NCI-H345 (cell line): ENCODE measurements at regions not wholly inside any gene's neighbourhood (a gene's known extent, or its start where the extent isn't known, plus 50 kb on each side); places are given as distances from the start of the nearest gene placed in this dataset.
"Not testable (repeated sequence)": the region's sequence is repeated elsewhere in the genome, so short reads cannot be mapped to it uniquely, and the experiment has no call there.

Experiments used
- DNase-seq: peaks from one replicate; lab custom pipeline; 2025; lab: John Stamatoyannopoulos, UW

GRCh38 chr15:56808160-56808559 is 74.9 kb upstream of the ZNF280D start:
- no peak for DNase-seq

GRCh38 chr15:56806148-56806536 is 72.8 kb upstream of the ZNF280D start:
- DNase-seq = no peak

GRCh38 chr15:56805466-56806147 is 72.3 kb upstream of the ZNF280D start:
- no peak for DNase-seq

GRCh38 chr15:56804938-56805337 is 71.6 kb upstream of the ZNF280D start:
- no peak for DNase-seq

GRCh38 chr15:56804279-56804678 is 71.0 kb upstream of the ZNF280D start:
- no peak for DNase-seq

DNA sequence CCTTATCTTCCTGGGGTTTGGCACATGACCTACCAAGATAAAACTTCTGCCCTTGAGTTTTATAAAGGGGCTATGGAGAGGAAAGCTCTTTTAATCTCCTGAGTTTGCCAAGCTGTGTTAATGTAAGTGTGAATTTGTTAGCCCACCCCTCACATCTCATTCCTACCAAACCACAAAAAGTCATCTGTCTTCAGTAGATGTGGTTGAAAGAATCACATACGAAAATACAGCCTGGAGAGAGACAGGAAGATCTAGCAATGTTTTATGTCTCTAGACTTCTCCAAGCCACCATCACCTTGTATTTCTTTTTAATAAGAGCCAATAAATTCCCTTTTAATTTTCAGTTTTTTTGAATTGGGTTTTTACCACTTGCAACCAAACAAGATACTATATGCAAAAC is 68.9 kb upstream of the ZNF280D start:
- DNase-seq = no peak

GRCh38 chr15:56798639-56799038 is 65.3 kb upstream of the ZNF280D start:
- no peak for DNase-seq

DNA sequence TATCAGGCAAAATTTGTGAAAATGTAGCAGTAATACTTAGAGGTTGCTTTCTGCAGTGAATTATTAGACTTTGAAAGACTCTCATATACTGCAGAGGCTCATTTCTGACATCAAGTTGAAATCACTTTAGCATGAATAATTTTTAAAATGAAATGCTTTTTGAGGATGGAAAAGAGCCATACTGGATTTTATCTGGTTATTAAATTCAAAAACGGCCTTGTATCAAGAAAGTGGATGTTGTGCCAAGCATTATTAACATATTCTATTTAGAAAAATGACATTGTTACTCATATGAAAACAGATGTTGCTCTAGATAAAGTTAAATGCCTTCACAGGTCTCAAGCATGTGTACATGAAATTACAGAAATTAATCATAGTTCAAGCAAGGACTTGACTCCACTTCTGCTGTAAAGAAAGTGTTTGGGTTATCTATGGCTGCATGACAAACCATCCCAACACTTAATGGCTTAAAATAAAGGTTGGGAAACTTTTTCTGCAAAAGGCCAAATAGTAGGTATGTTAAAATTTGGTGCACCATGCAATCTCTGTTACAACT is 64.5 kb upstream of the ZNF280D start:
- DNase-seq = no peak

DNA sequence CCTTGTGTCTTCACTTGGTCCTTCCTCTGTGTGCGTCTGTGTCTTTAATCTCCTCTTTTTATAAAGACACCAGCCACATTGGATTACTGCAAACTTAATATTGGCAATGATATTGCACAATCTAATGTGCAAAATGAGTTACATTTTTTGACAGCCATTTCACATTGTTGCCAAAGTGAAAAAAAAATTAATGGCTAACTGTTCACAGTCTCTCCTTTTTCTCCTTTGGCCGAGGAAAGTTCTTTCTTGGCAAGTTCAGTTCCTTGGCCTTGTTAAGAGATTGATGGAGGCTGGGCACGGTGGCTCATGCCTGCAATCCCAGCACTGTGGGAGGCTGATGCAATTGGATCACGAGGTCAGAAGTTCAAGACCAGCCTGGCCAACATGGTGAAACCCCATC is 62.2 kb upstream of the ZNF280D start:
- no peak for DNase-seq

DNA sequence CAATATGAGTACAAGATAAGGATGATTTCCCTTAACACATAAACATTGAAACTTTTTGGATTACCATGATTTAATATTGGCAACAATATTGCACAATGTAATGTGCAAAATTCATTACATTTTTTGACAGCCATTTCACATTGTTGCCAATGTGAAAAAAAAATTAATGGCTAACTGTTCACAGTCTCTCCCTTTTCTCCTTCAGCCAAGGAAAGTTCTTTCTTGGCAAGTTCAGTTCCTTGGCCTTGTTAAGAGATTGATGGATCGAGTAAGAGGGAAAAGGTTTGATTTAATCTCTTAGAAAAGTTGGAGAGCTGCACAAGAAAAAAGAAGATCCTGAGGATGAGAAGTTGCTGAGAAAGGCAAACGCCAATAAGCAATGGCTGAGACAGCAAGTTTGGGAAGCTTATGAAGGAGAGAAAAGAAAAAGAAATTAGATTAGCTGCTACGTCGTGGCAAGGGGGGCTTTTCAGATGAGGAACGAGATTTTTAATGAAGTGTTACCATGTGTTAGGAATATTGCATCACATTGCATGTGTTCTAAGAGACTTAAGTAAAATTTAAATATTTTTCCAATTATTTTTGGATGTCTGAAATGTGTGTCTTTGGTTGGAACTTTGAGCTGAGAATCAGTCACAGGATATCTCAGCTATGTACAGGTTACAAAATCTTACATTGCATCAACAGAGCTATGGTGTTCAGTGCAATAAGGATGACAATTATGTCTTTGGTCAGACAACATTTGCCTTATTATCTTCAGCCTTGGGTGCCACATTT is 61.4 kb upstream of the ZNF280D start:
- DNase-seq = no peak

GRCh38 chr15:56794165-56794552 is 60.9 kb upstream of the ZNF280D start:
- DNase-seq = no peak

- DNase-seq = no peak
Measured at GRCh38 chr15:56792211-56792610, 58.9 kb upstream of the ZNF280D start.

GRCh38 chr15:56791521-56791920 is 58.2 kb upstream of the ZNF280D start:
- DNase-seq = not testable (repeated sequence)

GRCh38 chr15:56788359-56788758 is 55.0 kb upstream of the ZNF280D start:
- no peak for DNase-seq

GRCh38 chr15:56786966-56787365 is 53.7 kb upstream of the ZNF280D start:
- DNase-seq = no peak

DNA sequence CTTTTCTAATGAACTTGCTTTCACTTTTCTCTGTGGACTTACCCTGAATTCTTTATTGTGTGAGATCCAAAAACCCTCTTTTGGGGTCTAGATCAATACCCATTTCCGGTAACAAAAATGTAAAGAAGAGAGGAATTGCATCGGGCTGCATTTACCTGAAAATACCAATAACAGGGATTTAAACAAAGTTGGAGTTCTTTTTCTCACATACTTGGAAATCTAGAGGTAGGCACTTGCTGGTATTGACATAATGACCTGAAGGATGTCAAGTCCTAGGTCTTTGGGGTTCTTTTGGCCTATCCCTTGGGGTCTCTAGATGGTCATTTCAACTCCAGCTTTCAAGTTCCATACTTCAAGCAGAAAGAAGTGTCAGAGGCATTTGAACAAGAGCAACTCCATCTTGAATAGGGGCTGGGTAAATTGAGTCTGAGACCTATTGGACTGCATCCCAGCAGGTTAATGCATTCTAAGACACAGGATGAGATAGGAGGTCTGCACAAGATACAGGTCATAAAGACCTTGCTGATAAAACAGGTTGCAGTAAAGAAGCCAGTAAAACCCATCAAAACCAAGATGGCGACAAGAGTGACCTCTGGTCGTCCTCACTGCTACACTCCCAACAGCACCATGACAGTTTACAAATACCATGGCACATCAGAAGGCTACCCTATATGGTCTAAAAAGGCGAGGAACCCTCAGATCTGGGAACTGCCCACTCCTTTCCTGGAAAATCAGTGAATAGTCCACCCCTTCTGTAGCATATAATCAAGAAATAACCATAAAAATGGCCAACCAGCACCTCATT is 50.8 kb upstream of the ZNF280D start:
- DNase-seq = no peak

DNA sequence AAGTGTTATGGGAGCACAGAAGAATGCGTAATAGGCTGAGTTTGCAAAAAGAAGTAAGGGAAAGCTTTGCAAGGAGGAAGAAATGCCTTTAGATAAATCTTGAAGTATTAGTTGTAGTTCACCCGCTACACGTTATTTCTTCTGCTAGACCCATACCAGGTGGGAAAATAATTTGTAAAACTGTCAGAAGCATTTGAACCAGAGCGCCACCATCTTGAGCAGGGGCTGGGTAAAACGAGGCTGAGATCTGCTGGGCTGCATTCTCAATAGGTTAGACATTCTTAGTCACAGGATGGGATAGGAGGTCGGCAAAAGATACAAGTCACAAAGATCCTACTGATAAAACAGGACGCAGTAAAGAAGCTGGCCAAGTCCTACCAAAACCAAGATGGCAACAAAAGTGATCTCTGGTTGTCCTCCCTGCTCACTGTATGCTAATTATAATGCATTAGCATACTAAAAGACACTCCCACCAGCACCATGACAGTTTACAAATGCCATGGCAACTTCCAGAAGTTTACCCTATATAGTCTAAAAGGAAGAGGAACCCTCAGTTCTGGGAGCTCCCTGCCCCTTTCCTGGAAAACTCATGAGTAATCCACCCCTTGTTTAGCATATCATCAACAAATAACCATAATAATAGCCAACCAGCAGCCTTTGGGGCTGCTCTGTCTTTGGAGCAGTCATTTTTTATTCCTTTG is 50.0 kb upstream of the ZNF280D start:
- DNase-seq = no peak
